NCI-H1417 (cell line): ENCODE measurements at regions not wholly inside any gene's neighbourhood (a gene's known extent, or its start where the extent isn't known, plus 50 kb on each side); places are given as distances from the start of the nearest gene placed in this dataset.
"Not testable (repeated sequence)": the region's sequence is repeated elsewhere in the genome, so short reads cannot be mapped to it uniquely, and the experiment has no call there.

Source experiments
- DNase-seq, 3 experiments: peaks; one replicate each; lab custom pipeline; 2025; lab: John Stamatoyannopoulos, UW

GRCh38 chr12:69028941-69029729 lies 96.2 kb upstream of the CPM start:
- no peak for DNase-seq

- no peak for DNase-seq
Observed at GRCh38 chr12:69030321-69030720, 97.3 kb upstream of the CPM start.

- no peak for DNase-seq
Observed at GRCh38 chr12:69036533-69036932, 103.6 kb upstream of the CPM start.

GRCh38 chr12:69036999-69037398 lies 104.0 kb upstream of the CPM start:
- no peak for DNase-seq

- DNase-seq = no peak
Observed at GRCh38 chr12:69039911-69040310, 106.9 kb upstream of the CPM start.

- DNase-seq = no peak
Observed at GRCh38 chr12:69042557-69042956, 109.6 kb upstream of the CPM start.

GRCh38 chr12:69042970-69043369 lies 110.0 kb upstream of the CPM start:
- DNase-seq = peak; percentile 28 to 81 (median 63)

- peak in 1 of 3 experiments; percentile 17 for DNase-seq
Observed at GRCh38 chr12:69044887-69045286, 111.9 kb upstream of the CPM start.

- no peak for DNase-seq
Observed at GRCh38 chr12:69045430-69045829, 112.5 kb upstream of the CPM start.

- no peak for DNase-seq
Observed at GRCh38 chr12:69046363-69046762, 113.4 kb upstream of the CPM start.

- no peak for DNase-seq
Observed at GRCh38 chr12:69046920-69047319, 113.9 kb upstream of the CPM start.

- no peak for DNase-seq
Observed at GRCh38 chr12:69047990-69048389, 115.0 kb upstream of the CPM start.

GRCh38 chr12:69049855-69050254 lies 116.9 kb upstream of the CPM start:
- DNase-seq = not testable (repeated sequence)

GRCh38 chr12:69052613-69053408 lies 119.8 kb upstream of the CPM start:
- DNase-seq = no peak

GRCh38 chr12:69054343-69055056 lies 121.5 kb upstream of the CPM start:
- no peak for DNase-seq

GRCh38 chr12:69055280-69055679 lies 122.3 kb upstream of the CPM start:
- no peak for DNase-seq

GRCh38 chr12:69055706-69056105 lies 122.7 kb upstream of the CPM start:
- DNase-seq = no peak

GRCh38 chr12:69056743-69057515 lies 124.0 kb upstream of the CPM start:
- no peak for DNase-seq

- no peak for DNase-seq
Observed at GRCh38 chr12:69057742-69058141, 124.8 kb upstream of the CPM start.

- DNase-seq = no peak
Observed at GRCh38 chr12:69059465-69060457, 126.8 kb upstream of the CPM start.

GRCh38 chr12:69061574-69061973 lies 128.6 kb upstream of the CPM start:
- peak in 2 of 3 experiments; percentile 48 to 64 for DNase-seq
